ENCODE measurements at regions not wholly inside any gene's neighbourhood (a gene's known extent, or its start where the extent isn't known, plus 50 kb on each side); places are given as distances from the start of the nearest gene placed in this dataset.
A peak's percentile ranks its signal among the peaks of the same experiment; 100 is the strongest.
"Not testable (repeated sequence)": the region's sequence is repeated elsewhere in the genome, so short reads cannot be mapped to it uniquely, and the experiment has no call there.

DNA sequence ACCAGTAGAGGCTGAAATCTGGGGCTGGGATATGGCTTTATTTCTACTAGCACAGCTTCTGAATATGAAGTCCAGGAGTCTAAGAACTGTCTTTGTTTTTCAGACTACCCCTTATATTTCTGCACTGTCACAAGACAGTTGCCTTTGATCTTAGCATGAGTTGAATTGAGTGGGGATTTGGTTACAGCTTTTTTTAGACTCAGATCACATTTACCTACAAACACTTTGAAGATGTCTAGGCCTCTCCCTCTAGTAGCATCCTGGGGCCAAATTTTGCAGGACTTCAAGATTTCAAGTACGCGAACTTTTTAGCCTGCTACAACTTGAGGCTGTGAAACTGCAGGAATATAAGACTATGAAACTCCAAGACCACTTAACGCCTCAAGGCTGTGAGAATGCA lies 240.2 kb downstream of the NEBL start:
- no peak for DNase-seq

DNA sequence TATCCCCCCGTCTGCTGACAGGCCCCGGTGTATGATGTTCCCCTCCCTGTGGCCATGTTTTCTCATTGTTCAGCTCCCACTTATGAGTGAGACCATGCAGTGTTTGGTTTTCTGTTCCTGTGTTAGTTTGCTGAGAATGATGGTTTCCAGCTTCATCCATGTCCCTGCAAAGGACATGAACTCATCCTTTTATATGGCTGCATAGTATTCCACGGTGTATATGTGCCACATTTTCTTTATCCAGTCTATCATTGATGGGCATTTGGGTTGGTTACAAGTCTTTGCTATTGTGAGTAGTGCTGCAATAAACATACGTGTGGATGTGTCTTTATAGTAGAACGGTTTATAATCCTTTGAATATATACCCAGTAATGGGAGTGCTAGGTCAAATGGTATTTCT lies 244.7 kb downstream of the NEBL start:
- not testable (repeated sequence) for DNase-seq

GRCh38 chr10:20648263-20648874 lies 248.7 kb downstream of the NEBL start:
- no peak for DNase-seq

GRCh38 chr10:20647756-20648155 lies 249.4 kb downstream of the NEBL start:
- DNase-seq: no peak

- no peak for DNase-seq
Observed at GRCh38 chr10:20644421-20644820, 252.7 kb downstream of the NEBL start.

DNA sequence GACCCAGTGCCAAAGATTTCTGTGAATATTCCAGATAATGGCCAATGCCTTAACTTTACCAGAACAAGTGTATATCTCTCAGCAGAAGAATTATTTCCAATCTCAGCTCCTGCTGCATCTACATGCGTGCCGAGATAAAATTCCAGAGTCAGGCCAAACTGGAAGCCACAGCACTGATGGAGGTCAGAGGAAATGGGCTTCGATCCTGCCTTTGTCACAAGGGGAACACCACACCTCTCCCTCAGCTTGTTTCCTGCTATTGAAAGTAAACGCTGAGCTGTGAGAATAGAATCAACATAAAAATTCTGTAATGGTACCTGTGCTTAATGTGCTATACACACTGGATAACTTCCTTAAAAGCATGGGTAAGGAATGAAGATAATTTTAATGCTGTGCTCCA lies 255.5 kb downstream of the NEBL start:
- no peak for DNase-seq

- no peak for DNase-seq
Observed at GRCh38 chr10:20635570-20635969, 261.5 kb downstream of the NEBL start.

DNA sequence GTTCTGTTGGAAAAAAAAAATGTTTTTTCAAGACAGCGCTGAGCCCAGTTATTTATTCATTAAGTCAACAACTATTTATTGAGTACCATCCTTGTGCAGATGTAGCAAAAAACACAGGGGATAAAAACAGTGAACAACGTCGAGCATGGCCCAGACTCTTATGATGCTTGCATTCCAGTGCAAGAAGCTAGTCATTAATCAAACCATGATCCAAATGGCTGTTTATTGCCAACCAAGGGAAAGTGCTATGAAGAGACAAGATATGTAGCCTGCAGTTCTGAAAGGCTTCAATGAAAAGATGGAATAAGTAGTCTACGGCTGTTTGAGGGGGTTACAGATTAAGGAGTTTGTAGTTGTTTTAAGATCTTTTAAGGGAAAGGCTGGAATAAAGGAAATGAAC lies 262.3 kb downstream of the NEBL start:
- DNase-seq: no peak

GRCh38 chr10:20633714-20634113 lies 263.4 kb downstream of the NEBL start:
- DNase-seq: no peak

DNA sequence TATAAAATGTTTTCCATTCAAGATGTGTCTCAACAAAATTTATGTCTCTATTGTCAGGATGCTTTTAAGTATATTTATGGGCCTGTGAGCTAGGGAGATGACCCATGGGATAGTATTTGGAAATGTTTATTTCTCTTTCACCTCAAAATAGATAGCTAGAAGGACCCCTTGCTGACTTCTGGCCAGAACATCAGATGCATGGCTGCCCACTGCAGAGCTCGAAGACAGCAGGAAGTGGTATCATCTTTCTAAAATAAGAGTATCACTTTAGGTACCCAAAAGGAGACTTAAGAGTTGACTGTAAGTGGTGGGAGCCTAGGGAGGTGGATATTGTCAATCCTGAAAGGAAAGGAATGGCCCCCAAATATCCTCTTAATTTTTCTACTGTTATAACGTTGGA lies 264.4 kb downstream of the NEBL start:
- DNase-seq: no peak

DNA sequence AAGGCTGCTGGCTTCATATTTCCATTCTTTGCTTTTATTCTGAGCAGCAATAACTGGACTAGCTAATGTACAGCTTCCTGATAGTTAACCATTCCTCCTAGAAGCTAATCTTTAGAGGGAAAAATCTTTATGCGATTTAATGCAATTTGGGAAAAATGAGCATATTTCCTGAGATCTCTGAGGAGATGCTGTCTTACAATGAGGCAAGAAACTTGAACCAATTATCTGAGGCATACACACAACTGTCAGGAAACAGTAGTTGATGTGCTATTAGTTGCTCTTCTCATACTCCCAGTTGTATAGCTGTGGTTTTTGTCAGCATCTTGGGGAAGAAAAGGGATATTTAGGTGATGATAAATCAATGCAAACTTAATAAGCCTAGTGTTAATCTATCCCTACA lies 265.9 kb downstream of the NEBL start:
- no peak for DNase-seq

DNA sequence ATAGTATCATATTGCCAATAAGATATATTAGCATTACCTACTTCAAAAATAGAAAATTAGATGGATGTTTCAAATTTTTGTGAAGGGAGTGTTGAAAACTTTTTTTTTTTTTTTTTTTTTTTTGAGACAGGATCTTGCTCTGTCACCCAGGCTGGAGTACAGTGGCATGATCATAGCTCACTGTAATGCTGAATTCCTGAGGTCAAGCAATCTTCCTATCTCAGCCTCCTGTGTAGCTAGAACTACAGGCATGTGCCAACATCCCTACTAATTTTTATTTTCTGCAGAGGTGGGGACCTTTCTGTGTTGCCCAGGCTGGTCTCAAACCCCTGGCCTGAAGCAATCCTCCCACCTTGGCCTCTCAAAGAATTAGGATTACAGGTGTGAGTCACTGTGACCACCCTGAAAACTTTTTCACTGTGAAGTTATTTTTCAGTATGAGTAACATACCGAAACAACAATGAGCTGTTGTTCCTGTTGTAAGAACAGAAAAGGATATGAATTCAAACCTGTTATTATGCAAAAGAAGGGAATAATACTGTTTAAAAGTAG lies 266.9 kb downstream of the NEBL start:
- no peak for DNase-seq

- DNase-seq: no peak
Observed at GRCh38 chr10:20627946-20628507, 269.1 kb downstream of the NEBL start.

- no peak for DNase-seq
Observed at GRCh38 chr10:20627087-20627486, 270.0 kb downstream of the NEBL start.

DNA sequence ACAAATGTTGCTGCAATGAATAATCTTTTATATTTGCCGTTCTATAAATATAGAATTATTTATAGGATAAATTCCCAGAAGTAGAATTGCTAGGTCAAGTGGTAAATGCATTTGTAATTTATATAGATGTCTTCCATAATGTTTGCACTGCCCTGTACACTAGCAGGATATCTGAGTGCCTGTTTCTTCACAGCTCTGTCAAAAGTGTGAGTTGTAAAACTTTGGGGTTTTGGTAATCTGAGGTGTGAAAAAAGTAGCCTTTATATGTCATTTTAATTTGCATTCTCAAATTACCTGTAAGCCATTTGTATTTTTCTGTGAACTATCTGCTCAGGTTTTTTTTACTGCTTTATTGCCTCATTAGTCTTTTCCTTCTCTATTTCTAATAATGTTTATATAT lies 271.2 kb downstream of the NEBL start:
- DNase-seq: no peak

- DNase-seq: no peak
Observed at GRCh38 chr10:20624642-20625041, 272.5 kb downstream of the NEBL start.

DNA sequence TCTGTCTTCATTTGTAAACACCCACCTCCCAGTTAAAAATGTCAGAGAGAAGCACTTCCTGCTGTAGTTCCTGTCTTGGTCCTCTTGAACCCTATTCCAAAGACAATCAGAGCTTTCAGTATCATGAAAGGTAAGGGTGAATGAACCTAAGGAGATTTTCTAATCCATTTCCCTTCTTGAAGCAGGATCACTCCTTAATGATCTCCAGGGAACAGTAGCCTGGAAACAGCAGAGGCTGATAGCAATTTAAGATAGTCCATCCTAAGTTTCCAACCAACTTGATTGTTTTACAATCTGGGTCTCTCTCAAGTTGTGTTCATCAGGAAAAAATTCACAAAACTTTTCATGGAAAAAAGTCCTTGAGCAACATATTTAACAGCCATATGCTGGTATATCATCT lies 273.6 kb downstream of the NEBL start:
- DNase-seq: no peak

DNA sequence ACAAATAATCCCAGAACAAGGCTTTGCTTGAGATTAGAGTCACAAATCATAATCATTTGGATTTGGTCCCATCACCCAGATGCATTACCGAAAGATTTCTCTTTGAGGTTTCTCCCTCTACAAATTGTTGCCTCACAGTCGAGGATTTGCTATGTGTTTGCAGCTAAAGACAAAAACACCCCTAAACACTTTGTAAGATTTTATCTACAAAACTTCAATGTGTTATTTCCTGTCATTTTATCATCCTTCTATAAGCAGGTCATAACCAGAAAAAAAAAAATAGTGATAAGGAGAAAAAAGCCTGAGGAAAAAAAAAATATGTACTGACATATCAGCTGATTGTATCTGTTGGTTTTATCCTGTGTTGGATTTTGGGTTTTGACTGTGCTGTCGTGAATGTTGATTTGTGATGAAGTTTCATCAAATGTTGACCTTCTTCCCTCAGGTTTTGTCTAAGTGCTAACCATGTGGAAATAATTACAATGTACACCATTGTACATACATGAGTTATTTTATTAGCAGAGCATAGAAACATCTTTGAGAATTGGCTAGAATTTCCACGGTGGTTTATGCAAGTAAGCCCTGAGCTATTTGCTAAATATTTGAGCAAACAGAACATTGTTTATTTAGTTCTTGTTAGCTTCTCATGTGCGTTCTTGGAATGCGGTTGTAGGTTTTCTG lies 274.4 kb downstream of the NEBL start:
- DNase-seq: peak; percentile 29 to 36

DNA sequence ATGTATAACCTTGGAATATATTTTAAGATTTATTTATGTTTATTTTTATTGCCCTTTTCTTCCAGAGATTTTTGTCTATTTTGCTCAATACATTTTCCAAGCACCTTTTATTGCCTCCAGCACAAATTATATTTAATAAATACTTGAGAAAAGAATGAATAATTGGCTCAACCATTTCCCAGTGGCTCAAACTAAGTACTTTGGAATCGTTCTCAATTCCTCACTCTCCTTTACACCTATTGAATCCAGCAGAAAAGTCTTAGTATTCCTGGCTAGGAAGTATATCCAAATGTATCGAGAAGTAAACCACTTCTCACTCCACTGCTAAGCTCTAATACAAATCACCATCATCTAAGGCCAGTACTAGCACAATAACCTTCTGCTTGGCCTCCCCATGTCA lies 276.1 kb downstream of the NEBL start:
- DNase-seq: no peak

DNA sequence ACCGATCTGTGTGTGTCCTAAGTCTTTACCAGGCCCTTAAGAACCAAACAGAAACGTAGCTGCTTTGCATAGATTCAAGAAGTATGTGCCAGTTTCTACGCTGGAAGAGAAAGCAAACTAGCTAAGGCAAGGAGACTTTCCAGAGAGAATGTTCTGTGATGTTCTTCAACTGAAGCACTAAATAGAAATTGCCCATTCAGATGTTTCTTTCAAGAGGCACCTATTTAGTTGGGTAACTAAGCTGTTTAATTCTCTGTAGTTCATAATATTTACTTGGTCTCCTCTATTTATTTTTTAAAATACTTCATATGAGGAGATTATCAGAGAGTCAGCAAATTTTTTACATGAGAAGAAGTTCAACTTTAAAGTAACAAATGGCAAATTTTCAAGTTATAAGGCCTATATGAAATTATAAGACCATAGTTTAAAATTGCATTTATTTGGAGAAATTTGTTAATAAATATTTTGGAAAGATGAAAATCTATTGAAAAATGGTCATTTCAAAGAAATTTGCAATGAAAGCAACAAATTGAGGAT lies 279.0 kb downstream of the NEBL start:
- no peak for DNase-seq

DNA sequence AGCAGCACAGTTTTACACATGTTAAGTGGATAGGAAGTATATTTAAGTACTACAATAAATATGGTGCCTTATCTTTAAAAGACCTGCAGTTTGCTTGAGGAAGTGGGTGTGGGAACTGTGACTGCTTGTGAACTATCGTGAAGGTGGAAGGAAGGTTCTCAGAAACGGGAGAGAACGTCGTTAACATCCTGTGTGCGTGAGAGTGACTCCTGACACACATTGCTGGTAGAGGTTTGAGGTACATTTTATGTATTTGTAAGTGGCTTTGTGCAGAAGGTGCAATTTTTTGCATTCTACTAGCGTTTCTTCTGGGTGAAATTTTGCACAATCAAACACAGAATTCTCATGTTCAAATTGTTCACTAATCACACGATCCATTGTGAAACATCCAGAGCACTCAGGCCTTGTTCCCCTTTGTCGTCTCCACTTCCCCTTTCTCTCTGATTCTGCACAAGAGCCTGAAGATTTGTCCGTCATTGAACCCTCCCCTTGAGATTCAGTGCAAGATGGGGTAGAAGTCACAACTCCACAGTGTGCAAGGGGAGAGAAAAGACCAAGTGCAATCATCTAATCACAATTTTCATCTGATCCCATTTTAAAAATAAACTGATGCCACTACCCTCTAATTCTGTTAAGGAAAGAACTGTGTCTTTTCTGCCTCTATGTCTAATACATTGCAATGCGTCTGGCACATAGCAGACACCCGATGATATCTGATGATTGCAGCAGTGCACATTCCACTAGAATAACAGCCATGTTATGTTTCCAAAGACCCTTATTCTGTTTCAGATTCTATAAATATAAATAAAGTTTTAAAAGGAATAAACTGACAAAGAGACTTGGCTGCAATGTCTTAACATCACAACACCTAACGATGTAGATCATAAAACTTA lies 279.9 kb downstream of the NEBL start:
- DNase-seq: no peak

DNA sequence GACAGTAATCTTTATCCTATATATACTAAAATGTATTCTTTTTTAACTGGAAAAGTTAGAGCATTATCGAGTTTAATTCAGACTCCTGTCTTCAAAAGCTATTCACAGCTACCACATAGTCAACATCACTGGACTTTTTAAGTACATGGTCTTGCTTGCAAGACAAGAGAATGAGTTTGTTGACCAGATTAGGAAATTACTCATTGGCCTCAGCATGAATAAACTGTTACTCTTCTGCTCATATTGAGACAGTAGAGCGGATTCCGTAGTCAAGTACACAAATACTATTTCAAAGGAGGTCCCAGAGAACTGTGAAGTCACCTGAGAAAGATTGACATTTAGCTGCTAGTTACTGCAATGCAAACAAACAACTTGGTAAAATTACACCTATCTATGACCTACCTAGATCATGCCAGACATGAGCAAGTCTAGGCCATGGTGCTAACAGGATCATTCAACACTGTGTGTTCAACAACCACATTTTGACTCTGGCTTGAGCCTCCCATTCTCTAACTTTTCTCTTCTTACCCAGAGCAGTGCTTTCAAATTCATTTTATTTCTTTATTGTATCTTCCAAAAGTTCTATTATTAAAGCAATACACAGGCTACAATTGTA lies 280.9 kb downstream of the NEBL start:
- DNase-seq: no peak

Data from right lung (tissue), 2 donors.